Keratinocyte (primary cell): ENCODE measurements at regions not wholly inside any gene's neighbourhood (a gene's known extent, or its start where the extent isn't known, plus 50 kb on each side); places are given as distances from the start of the nearest gene placed in this dataset.

Experiments used
- DNase-seq: peaks from one replicate; pipeline ENCODE4 v3.0.0-alpha.2; 2011; ENCODE audit warnings: low read depth, missing footprints, low spot score
- FAIRE-seq: peaks from 2 replicates; lab custom pipeline; 2011; peaks lifted over from hg19 to GRCh38; lab: Jason Lieb, UNC
- H2AFZ ChIP-seq: 2 replicates; pipeline ENCODE4 v1.6.0; 2012; ENCODE audit warnings: low read length, control low read depth, inconsistent platforms; ENCODE audit not compliant: control insufficient read depth
- H3K27ac ChIP-seq: 2 replicates; pipeline ENCODE4 v1.5.1; 2011; ENCODE audit warnings: low read length; ENCODE audit not compliant: control insufficient read depth, insufficient read depth
- H3K27me3 ChIP-seq: 3 replicates; pipeline ENCODE4 v1.6.0; 2011; ENCODE audit warnings: low read length; ENCODE audit not compliant: control insufficient read depth, insufficient read depth; ENCODE audit errors: extremely low read depth
- H3K36me3 ChIP-seq, 2 experiments: 2 replicates in 1 of 2; 3 replicates in 1 of 2; pipeline ENCODE4 v1.5.1; 2011; ENCODE audit warnings: low read length in 2 of 2, mild to moderate bottlenecking in 1 of 2; ENCODE audit not compliant: control insufficient read depth in 2 of 2, insufficient read depth in 2 of 2; ENCODE audit errors: extremely low read depth in 1 of 2
- H3K4me1 ChIP-seq: 3 replicates; pipeline ENCODE4 v1.5.1; 2011; ENCODE audit warnings: low read length; ENCODE audit not compliant: control insufficient read depth, insufficient read depth; ENCODE audit errors: extremely low read depth
- H3K4me2 ChIP-seq: 3 replicates; pipeline ENCODE4 v1.6.0; 2011; ENCODE audit warnings: low read depth, low read length; ENCODE audit not compliant: control insufficient read depth, insufficient read depth; ENCODE audit errors: extremely low read depth
- H3K4me3 ChIP-seq, 3 experiments: fragments of 200-600 bp in 1 of 3; sonication (generic) in 1 of 3; 2 replicates in 2 of 3; 3 replicates in 1 of 3; pipeline ENCODE4 v1.5.1; 2011 to 2016; ENCODE audit warnings: low read length in 3 of 3, mild to moderate bottlenecking in 3 of 3, control low read depth in 2 of 3, inconsistent platforms in 1 of 3, low read depth in 1 of 3, mixed read lengths in 1 of 3, mixed run types in 1 of 3, moderate library complexity in 1 of 3; ENCODE audit not compliant: control insufficient read depth in 2 of 3, insufficient read depth in 2 of 3; ENCODE audit errors: extremely low read depth in 1 of 3
- H3K79me2 ChIP-seq: 2 replicates; pipeline ENCODE4 v1.6.0; 2012; ENCODE audit warnings: low read length; ENCODE audit not compliant: control insufficient read depth, insufficient read depth
- H3K9ac ChIP-seq: 3 replicates; pipeline ENCODE4 v1.6.0; 2011; ENCODE audit warnings: low read length; ENCODE audit not compliant: control insufficient read depth, insufficient read depth; ENCODE audit errors: extremely low read depth
- H3K9me1 ChIP-seq: 3 replicates; pipeline ENCODE4 v1.6.0; 2011; ENCODE audit warnings: low read length; ENCODE audit not compliant: control insufficient read depth, insufficient read depth; ENCODE audit errors: extremely low read depth
- H3K9me3 ChIP-seq: 2 replicates; pipeline ENCODE4 v1.5.1; 2012; ENCODE audit warnings: low read depth, low read length; ENCODE audit not compliant: control insufficient read depth
- H4K20me1 ChIP-seq: 3 replicates; pipeline ENCODE4 v1.6.0; 2011; ENCODE audit warnings: low read length; ENCODE audit not compliant: control insufficient read depth, insufficient read depth; ENCODE audit errors: extremely low read depth
- CTCF ChIP-seq, 3 experiments: IDR thresholded peaks in 1 of 3; conservative IDR thresholded peaks in 1 of 3; optimal IDR thresholded peaks in 1 of 3; 2 replicates in 2 of 3; 3 replicates in 1 of 3; pipeline versions ENCODE3 to v1.5.1; 2011; ENCODE audit warnings: low read length in 3 of 3, mild to moderate bottlenecking in 3 of 3, moderate library complexity in 2 of 3, control low read depth in 1 of 3, inconsistent platforms in 1 of 3; ENCODE audit not compliant: insufficient read depth in 2 of 3; ENCODE audit errors: extremely low read depth in 1 of 3
- EZH2 ChIP-seq: IDR thresholded peaks from one replicate; pipeline ENCODE4 v1.6.1; 2012; ENCODE audit warnings: inconsistent platforms, mild to moderate bottlenecking, low read length, moderate library complexity
- dilution Hi-C: fragments of 300-500 bp; cut with MboI; formaldehyde crosslinking; loops from one replicate; pipeline ENCODE4 v1.7.0; 2020; ENCODE audit warnings: low sequenced_read_pairs; ENCODE audit not compliant: extremely low pct_ligation_motif_present

- H3K9ac ChIP-seq = no peak overlapping the region
- no peak overlapping the region for H3K4me3 ChIP-seq
- DNase-seq = no peak
- no peak for FAIRE-seq
- no peaks in the 10 kb centered on the region for H3K9me1 ChIP-seq
- no peak overlapping the region for H2AFZ ChIP-seq
- no peaks in the 10 kb centered on the region for H3K36me3 ChIP-seq
- no peaks in the 10 kb centered on the region for H4K20me1 ChIP-seq
- TF ChIP-seq EZH2 (no peak), CTCF (optimal IDR thresholded peaks at IDR 0.05 in 1 of 3, IDR thresholded peaks at IDR 0.05 in 1 of 3, conservative IDR thresholded peaks at IDR 0.05 in 1 of 3; ENCODE audit: extremely low read depth in 1 of 3, insufficient read depth in 2 of 3, low read length in 3 of 3) (no peak)
- no peaks in the 10 kb centered on the region for H3K9me3 ChIP-seq
- dilution Hi-C loops = no loop called here
- no peaks in the 10 kb centered on the region for H3K79me2 ChIP-seq
- H3K4me1 ChIP-seq = no peaks in the 10 kb centered on the region
- no peaks in the 10 kb centered on the region for H3K27me3 ChIP-seq
- H3K27ac ChIP-seq = no peak overlapping the region
- no peak overlapping the region for H3K4me2 ChIP-seq
Measured at GRCh38 chr2:186195696-186196095, 290.4 kb upstream of the ZC3H15 start.

- Histone ChIP-seq H3K79me2 (no peaks in the 10 kb centered on the region), H3K27me3 (no peaks in the 10 kb centered on the region), H3K4me3 (no peak overlapping the region), H3K4me2 (no peak overlapping the region), H3K4me1 (no peaks in the 10 kb centered on the region), H2AFZ (no peak overlapping the region), H3K36me3 (no peaks in the 10 kb centered on the region), H3K9me3 (no peaks in the 10 kb centered on the region), H3K27ac (no peak overlapping the region), H3K9ac (no peak overlapping the region), H3K9me1 (no peaks in the 10 kb centered on the region), H4K20me1 (no peaks in the 10 kb centered on the region)
- TF ChIP-seq EZH2 = no peak
- no peak for TF ChIP-seq CTCF (optimal IDR thresholded peaks at IDR 0.05 in 1 of 3, IDR thresholded peaks at IDR 0.05 in 1 of 3, conservative IDR thresholded peaks at IDR 0.05 in 1 of 3; ENCODE audit: extremely low read depth in 1 of 3, insufficient read depth in 2 of 3, low read length in 3 of 3)
- FAIRE-seq (no peak), DNase-seq (no peak)
- dilution Hi-C loops = no loop called here
Measured at GRCh38 chr2:186197955-186198354, 288.1 kb upstream of the ZC3H15 start.
